Loucy (cell line): ENCODE measurements at regions not wholly inside any gene's neighbourhood (a gene's known extent, or its start where the extent isn't known, plus 50 kb on each side); places are given as distances from the start of the nearest gene placed in this dataset.

Experiments
- H2AFZ ChIP-seq: fragments of 200-600 bp; sonication (generic); 2 replicates; pipeline ENCODE4 v1.6.0; 2016; ENCODE audit warnings: antibody characterized with exemption, mild to moderate bottlenecking, low read length, moderate library complexity
- H3F3A ChIP-seq: fragments of 200-600 bp; 2 replicates; pipeline ENCODE4 v1.6.0; 2016; ENCODE audit warnings: antibody characterized with exemption, low read depth, mild to moderate bottlenecking
- H3K27me3 ChIP-seq: fragments of 200-600 bp; sonication (generic); 2 replicates; pipeline ENCODE4 v1.6.1; 2014; ENCODE audit warnings: low read length, mild to moderate bottlenecking; ENCODE audit not compliant: insufficient read depth, poor library complexity, severe bottlenecking
- H3K36me3 ChIP-seq: fragments of 200-600 bp; sonication (generic); 2 replicates; pipeline ENCODE4 v1.6.1; 2016; ENCODE audit warnings: low read length; ENCODE audit not compliant: insufficient read depth
- H3K4me1 ChIP-seq: fragments of 200-600 bp; sonication (generic); 2 replicates; pipeline ENCODE4 v1.5.1; 2014; ENCODE audit warnings: low read length, mild to moderate bottlenecking; ENCODE audit not compliant: insufficient read depth, poor library complexity, severe bottlenecking
- H3K4me2 ChIP-seq: fragments of 200-600 bp; sonication (generic); 2 replicates; pipeline ENCODE4 v1.6.0; 2014; ENCODE audit warnings: antibody characterized with exemption, low read length, low read depth, mild to moderate bottlenecking; ENCODE audit not compliant: poor library complexity, severe bottlenecking
- H3K4me3 ChIP-seq: fragments of 200-600 bp; sonication (generic); 2 replicates; pipeline ENCODE4 v1.5.1; 2014; ENCODE audit warnings: low read length, mild to moderate bottlenecking, mixed read lengths; ENCODE audit not compliant: poor library complexity, severe bottlenecking
- H3K79me2 ChIP-seq: fragments of 200-600 bp; sonication (generic); 2 replicates; pipeline ENCODE4 v1.6.1; 2014; ENCODE audit warnings: low read length; ENCODE audit not compliant: insufficient read depth
- H3K9ac ChIP-seq: fragments of 200-600 bp; sonication (generic); 2 replicates; pipeline ENCODE4 v1.6.0; 2014; ENCODE audit warnings: mild to moderate bottlenecking, low read depth, low read length, moderate library complexity; ENCODE audit not compliant: poor library complexity, severe bottlenecking
- H3K9me2 ChIP-seq: fragments of 200-600 bp; sonication (generic); replicated peaks from 2 replicates; pipeline ENCODE4 v1.6.1; 2016; ENCODE audit warnings: low read depth, low read length, mixed read lengths
- H3K9me3 ChIP-seq: fragments of 200-600 bp; sonication (generic); 2 replicates; pipeline ENCODE4 v1.6.1; 2014; ENCODE audit warnings: mild to moderate bottlenecking, antibody characterized with exemption, low read length, low read depth; ENCODE audit not compliant: insufficient read depth
- H4K20me1 ChIP-seq: fragments of 200-600 bp; sonication (generic); 2 replicates; pipeline ENCODE4 v1.6.0; 2014; ENCODE audit warnings: antibody characterized with exemption, low read length, mild to moderate bottlenecking; ENCODE audit not compliant: insufficient read depth, poor library complexity, severe bottlenecking
- CTCF ChIP-seq: fragments of 200-600 bp; sonication (generic); conservative IDR thresholded peaks from 2 replicates; pipeline ENCODE4 v1.5.1; 2014; ENCODE audit warnings: mild to moderate bottlenecking, antibody characterized with exemption, low read length
- EZH2phosphoT487 ChIP-seq: fragments of 200-600 bp; IDR thresholded peaks from 2 replicates; pipeline ENCODE4 v1.6.1; 2018; ENCODE audit warnings: antibody characterized with exemption, mild to moderate bottlenecking, moderate library complexity, borderline replicate concordance

GRCh38 chr10:94205396-94205831 is 157.3 kb downstream of the NOC3L start:
- Histone ChIP-seq H3K9ac (no peak overlapping the region), H3F3A (no peaks in the 10 kb centered on the region), H3K9me2 (no peaks in the 10 kb centered on the region), H3K9me3 (no peaks in the 10 kb centered on the region), H2AFZ (no peak overlapping the region), H3K4me1 (peaks cover 5% of the 10 kb centered on the region), H3K79me2 (no peaks in the 10 kb centered on the region), H3K27me3 (no peaks in the 10 kb centered on the region), H3K4me2 (no peak overlapping the region), H3K36me3 (no peaks in the 10 kb centered on the region), H4K20me1 (no peaks in the 10 kb centered on the region), H3K4me3 (no peak overlapping the region)
- TF ChIP-seq CTCF, result no peak
- TF ChIP-seq EZH2phosphoT487, result no peak

- TF ChIP-seq EZH2phosphoT487 (no peak), CTCF (no peak)
- H3K36me3 ChIP-seq, result no peaks in the 10 kb centered on the region
These were observed 156.6 kb downstream of the NOC3L start for GRCh38 chr10:94206176-94206575.

GRCh38 chr10:94208315-94208714 is 154.4 kb downstream of the NOC3L start:
- H3K4me3 ChIP-seq, result no peak overlapping the region
- H2AFZ ChIP-seq, result no peak overlapping the region
- no peaks in the 10 kb centered on the region for H4K20me1 ChIP-seq
- no peaks in the 10 kb centered on the region for H3K79me2 ChIP-seq
- no peak overlapping the region for H3K4me2 ChIP-seq
- H3K27me3 ChIP-seq, result no peaks in the 10 kb centered on the region
- no peaks in the 10 kb centered on the region for H3K36me3 ChIP-seq
- H3K9ac ChIP-seq, result no peak overlapping the region
- no peaks in the 10 kb centered on the region for H3K9me2 ChIP-seq
- TF ChIP-seq CTCF (no peak), EZH2phosphoT487 (no peak)
- peaks cover 5% of the 10 kb centered on the region for H3K4me1 ChIP-seq
- no peaks in the 10 kb centered on the region for H3F3A ChIP-seq
- no peaks in the 10 kb centered on the region for H3K9me3 ChIP-seq

More at GRCh38 chr10:94206176-94206575, 156.6 kb downstream of the NOC3L start:
- Histone ChIP-seq H3K9me2 (no peaks in the 10 kb centered on the region), H3K9me3 (no peaks in the 10 kb centered on the region), H2AFZ (peak overlapping the region; percentile 5), H4K20me1 (no peaks in the 10 kb centered on the region), H3K4me2 (peak overlapping the region; percentile 40), H3K4me1 (peaks cover 5% of the 10 kb centered on the region), H3F3A (no peaks in the 10 kb centered on the region), H3K79me2 (no peaks in the 10 kb centered on the region), H3K9ac (no peak overlapping the region), H3K27me3 (no peaks in the 10 kb centered on the region), H3K4me3 (no peak overlapping the region)
